Epithelial cell of esophagus (primary cell): ENCODE measurements at regions not wholly inside any gene's neighbourhood (a gene's known extent, or its start where the extent isn't known, plus 50 kb on each side); places are given as distances from the start of the nearest gene placed in this dataset.
"Not testable (repeated sequence)": the region's sequence is repeated elsewhere in the genome, so short reads cannot be mapped to it uniquely, and the experiment has no call there.

ENCODE experiments used
- DNase-seq: peaks from one replicate; pipeline ENCODE4 v3.0.0; 2010; ENCODE audit warnings: low read depth
- H3K4me3 ChIP-seq: 2 replicates; pipeline ENCODE4 v1.5.1; 2011; ENCODE audit warnings: mild to moderate bottlenecking, low read length, control low read depth
- TF ChIP-seq, protein P1 (sequence below): IDR thresholded peaks from 2 replicates; pipeline ENCODE4 v1.5.1; 2011; ENCODE audit warnings: low read depth, mild to moderate bottlenecking, low read length, control low read depth, inconsistent platforms; ENCODE audit not compliant: insufficient read depth; ENCODE audit errors: missing control alignments

DNA sequence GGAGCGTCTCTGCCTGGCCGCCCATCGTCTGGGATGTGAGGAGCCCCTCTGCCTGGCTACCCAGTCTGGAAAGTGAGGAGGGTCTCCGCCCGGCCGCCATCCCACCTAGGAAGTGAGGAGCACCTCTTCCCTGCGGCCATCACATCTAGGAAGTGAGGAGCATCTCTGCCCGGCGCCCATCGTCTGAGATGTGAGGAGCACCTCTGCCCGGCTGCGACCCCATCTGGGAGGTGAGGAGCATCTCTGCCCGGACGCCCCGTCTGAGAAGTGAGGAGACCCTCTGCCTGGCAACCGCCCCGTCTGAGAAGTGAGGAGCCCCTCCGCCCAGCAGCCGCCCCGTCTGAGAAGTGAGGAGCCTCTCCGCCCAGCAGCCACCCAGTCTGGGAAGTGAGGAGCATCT is 84.5 kb downstream of the IDS start:
- H3K4me3 ChIP-seq, DNase-seq: not testable (repeated sequence)

DNA sequence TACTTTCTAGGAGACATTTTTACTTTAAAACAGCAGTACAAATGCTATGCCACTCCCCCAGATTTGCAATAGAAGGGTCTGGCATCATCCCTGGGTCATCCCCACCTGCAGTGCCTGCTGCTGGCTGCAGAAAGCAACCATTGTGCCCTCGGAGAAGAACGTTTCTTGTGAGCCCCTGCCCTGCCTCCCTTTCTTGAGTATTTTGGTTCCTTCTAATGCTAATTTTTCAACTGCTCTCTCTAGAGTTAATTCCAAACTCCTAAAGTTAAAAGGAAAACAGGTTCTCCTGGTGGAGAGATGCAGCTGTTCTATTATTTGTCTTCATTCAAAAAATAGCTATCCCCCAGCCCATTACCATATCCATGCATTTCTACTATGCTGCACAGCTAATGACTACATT is 107.1 kb downstream of the IDS start:
- H3K4me3 ChIP-seq, result no peak overlapping the region
- DNase-seq, result no peak
- TF ChIP-seq, protein P1, sequence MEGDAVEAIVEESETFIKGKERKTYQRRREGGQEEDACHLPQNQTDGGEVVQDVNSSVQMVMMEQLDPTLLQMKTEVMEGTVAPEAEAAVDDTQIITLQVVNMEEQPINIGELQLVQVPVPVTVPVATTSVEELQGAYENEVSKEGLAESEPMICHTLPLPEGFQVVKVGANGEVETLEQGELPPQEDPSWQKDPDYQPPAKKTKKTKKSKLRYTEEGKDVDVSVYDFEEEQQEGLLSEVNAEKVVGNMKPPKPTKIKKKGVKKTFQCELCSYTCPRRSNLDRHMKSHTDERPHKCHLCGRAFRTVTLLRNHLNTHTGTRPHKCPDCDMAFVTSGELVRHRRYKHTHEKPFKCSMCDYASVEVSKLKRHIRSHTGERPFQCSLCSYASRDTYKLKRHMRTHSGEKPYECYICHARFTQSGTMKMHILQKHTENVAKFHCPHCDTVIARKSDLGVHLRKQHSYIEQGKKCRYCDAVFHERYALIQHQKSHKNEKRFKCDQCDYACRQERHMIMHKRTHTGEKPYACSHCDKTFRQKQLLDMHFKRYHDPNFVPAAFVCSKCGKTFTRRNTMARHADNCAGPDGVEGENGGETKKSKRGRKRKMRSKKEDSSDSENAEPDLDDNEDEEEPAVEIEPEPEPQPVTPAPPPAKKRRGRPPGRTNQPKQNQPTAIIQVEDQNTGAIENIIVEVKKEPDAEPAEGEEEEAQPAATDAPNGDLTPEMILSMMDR, result no peak

DNA sequence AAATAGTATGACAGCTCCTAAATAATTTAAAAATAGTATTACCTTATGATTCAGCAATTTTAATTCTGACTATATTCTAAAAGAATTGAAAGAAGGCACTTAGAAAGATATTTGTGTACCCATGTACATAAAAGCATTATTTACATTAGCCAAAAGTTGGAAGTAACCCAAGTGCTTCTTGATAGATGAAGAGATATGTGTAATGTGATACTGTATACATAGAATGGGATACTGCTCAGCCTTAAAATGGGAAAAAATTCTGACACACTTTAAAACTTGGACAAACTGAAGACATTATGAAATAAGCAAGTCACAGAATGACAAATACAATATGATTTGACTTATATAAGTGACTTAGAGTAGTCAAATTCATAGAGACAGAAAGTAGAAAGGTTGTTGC is 112.2 kb downstream of the IDS start:
- TF ChIP-seq, protein P1, result no peak
- DNase-seq, result peak; percentile 4
- no peak overlapping the region for H3K4me3 ChIP-seq

DNA sequence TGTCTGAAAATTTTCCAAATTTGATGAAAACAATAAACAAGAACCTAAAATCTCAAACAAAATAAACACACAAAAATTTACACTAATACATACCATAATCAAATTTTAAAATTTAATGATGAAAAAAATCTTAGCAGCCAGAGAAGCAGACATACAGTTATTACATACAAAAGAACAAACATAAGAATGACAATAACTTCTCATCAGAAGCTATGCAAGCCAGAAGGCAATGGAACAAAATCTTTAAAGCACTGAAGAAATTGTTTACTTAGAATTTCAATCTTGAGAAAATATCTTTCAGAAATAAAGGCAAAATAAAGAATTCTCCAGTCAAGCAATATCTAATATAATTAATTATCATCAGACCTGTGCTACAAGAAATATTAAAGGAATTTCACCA is 121.3 kb downstream of the IDS start:
- TF ChIP-seq, protein P1, result no peak
- DNase-seq, result no peak
- H3K4me3 ChIP-seq, result no peak overlapping the region

DNA sequence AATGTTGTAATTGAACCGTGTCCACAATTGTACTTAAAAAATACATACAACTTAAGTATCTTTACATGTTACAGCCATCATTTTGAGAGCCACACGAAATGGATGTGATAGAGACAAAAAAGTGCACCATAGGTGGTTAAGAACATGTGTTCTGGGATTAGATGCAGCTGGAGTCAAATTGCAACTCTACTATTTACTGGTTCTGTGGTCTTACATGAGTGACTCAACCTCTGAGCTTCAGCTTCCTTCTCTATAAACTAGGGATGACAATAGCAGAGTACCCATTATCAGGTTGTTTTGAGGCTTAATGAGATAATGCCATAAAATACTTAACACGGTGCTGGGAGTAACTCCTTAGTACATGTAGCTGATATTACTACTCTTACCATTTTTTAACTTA is 130.4 kb downstream of the IDS start:
- TF ChIP-seq, protein P1, result no peak
- no peak overlapping the region for H3K4me3 ChIP-seq
- DNase-seq, result no peak

DNA sequence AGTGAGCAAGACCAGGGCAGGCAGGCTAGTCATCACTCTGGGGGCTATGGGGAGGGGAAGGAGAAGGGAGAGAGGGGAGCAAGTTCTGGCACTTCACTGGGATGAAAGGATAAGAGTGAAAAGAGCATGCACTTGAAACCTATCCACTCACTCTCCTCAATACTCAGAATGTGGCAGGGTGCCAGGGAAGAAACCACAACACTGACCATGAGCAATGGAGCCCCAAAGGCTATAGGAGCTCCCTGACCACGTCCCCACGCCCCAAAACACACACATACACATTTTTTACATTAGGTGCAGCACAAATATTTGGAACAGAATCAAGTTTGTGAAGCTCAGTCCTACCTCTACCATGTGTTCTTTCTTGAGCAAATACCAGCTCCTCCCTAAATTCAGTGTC is 132.2 kb downstream of the IDS start:
- TF ChIP-seq, protein P1, result no peak
- DNase-seq, result no peak

DNA sequence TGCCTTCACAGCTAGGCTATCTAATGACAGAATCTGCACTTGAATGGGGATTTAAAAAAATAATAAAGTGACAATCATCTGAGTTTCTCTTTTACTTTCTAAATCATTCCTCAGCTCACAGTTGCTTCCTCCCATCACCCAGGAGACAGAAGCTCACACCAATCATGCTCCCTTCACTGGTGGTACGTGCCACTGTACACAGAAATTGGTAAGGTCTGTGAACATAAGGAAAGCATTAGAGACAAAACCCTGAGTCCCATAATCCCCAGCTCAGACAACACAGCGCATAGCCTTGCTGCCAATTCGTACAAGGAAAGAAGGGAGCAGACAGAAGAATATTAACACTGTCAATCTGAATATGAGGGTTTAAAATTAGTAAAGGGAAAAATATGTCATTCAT is 133.1 kb downstream of the IDS start:
- TF ChIP-seq, protein P1, result no peak
- DNase-seq, result no peak
- no peak overlapping the region for H3K4me3 ChIP-seq

More for the DNA sequence above, 132.2 kb downstream of the IDS start:
- no peak overlapping the region for H3K4me3 ChIP-seq

DNA sequence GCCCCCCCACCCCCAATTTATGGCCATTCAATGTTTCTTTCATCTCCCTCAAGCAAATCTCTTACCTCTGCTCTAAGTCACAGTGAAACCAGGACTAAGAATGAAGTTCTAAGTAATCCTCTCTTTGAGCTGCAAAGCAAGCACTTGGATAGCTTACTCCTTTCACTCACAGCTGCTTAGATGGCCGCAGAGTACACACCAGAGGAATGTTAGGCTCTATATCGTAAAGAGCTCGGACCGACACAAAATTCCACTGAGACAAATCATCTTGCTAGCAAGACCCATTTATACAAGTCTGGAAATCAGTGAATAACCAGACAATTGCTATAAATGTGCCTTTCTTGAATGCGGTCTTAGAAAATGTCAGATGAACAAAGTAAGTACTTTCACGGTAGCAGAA is 135.0 kb downstream of the IDS start:
- H3K4me3 ChIP-seq, result no peak overlapping the region
- DNase-seq, result no peak
- TF ChIP-seq, protein P1, result no peak
